OCI-LY3 (cell line): ENCODE measurements at regions not wholly inside any gene's neighbourhood (a gene's known extent, or its start where the extent isn't known, plus 50 kb on each side); places are given as distances from the start of the nearest gene placed in this dataset.

Source experiments
- EZH2phosphoT487 ChIP-seq: fragments of 200-600 bp; shearing (Covaris generic); IDR thresholded peaks from 2 replicates; pipeline ENCODE4 v1.6.1; 2018; ENCODE audit warnings: antibody characterized with exemption, mixed run types, low read depth
- TF ChIP-seq, protein P1 (sequence below): fragments of 200-600, 300-600 bp; sonication (generic); IDR thresholded peaks from 2 replicates; pipeline ENCODE4 v1.5.1; 2014; ENCODE audit warnings: antibody characterized with exemption, low read length, low read depth

DNA sequence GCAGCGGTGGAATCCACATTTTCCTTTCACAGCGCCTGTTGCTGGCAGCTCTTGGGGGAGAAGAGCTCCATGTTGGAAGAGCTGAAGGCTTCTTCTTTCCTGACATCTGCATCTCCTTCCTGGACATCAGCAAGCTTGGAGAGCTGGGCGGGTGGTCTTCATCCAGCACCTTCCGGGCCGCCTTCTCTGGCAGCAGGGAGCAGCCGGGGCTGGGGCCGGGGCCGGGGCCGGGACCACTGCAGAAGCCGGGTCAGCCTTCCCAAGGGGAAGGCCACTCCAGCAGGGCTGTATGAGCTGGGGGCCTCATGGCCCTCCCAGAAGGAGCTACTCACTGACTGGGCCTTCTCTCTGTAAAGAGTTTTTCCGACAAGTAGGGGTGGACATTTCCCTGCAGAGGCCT, 787.5 kb downstream of the TLE4 start:
- TF ChIP-seq, protein P1, sequence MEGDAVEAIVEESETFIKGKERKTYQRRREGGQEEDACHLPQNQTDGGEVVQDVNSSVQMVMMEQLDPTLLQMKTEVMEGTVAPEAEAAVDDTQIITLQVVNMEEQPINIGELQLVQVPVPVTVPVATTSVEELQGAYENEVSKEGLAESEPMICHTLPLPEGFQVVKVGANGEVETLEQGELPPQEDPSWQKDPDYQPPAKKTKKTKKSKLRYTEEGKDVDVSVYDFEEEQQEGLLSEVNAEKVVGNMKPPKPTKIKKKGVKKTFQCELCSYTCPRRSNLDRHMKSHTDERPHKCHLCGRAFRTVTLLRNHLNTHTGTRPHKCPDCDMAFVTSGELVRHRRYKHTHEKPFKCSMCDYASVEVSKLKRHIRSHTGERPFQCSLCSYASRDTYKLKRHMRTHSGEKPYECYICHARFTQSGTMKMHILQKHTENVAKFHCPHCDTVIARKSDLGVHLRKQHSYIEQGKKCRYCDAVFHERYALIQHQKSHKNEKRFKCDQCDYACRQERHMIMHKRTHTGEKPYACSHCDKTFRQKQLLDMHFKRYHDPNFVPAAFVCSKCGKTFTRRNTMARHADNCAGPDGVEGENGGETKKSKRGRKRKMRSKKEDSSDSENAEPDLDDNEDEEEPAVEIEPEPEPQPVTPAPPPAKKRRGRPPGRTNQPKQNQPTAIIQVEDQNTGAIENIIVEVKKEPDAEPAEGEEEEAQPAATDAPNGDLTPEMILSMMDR: no peak
- TF ChIP-seq EZH2phosphoT487: no peak
